NB4 (cell line): ENCODE measurements at regions not wholly inside any gene's neighbourhood (a gene's known extent, or its start where the extent isn't known, plus 50 kb on each side); places are given as distances from the start of the nearest gene placed in this dataset.

Experiments
- CTCF ChIP-seq: IDR thresholded peaks from one replicate; pipeline ENCODE4 v1.5.1; 2012; ENCODE audit warnings: low read depth, low read length
- MAX ChIP-seq: IDR thresholded peaks from 2 replicates; pipeline ENCODE4 v1.6.1; 2011; ENCODE audit warnings: low read depth, low read length
- POLR2A ChIP-seq: IDR thresholded peaks from 2 replicates; pipeline ENCODE4 v1.6.1; 2011; ENCODE audit warnings: mild to moderate bottlenecking; ENCODE audit not compliant: insufficient read length; ENCODE audit errors: extremely low read depth

DNA sequence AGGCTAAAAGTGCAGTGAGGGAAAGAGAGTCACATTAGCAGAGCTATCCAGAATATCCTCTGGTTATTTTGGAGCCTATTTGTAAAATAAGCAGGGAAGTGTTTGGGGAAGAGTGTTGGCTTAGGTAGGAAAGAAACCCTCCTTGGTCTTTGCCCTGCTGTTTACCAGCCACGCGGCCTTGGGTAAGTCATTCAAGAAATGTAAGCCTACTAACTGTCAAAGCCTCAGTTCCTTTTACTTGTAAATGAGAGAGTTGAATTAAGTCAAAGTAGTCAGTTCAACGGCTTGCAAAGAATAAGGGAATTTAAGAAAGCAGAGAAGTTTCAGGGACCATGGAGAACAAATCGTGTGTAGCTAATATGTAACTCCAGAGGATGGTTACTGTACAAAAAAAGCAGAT lies 75.8 kb upstream of the TNC start:
- no peak for TF ChIP-seq CTCF
- no peak for TF ChIP-seq POLR2A
- no peak for TF ChIP-seq MAX
